DOHH2 (cell line): ENCODE measurements at regions not wholly inside any gene's neighbourhood (a gene's known extent, or its start where the extent isn't known, plus 50 kb on each side); places are given as distances from the start of the nearest gene placed in this dataset.

ENCODE experiments used
- H3F3A ChIP-seq: fragments of 200-600 bp; sonication (generic), shearing (Covaris generic); 2 replicates; pipeline ENCODE4 v1.6.0; 2016; ENCODE audit warnings: antibody characterized with exemption, mild to moderate bottlenecking; ENCODE audit not compliant: control insufficient read depth, insufficient read depth
- H3K27ac ChIP-seq: fragments of 200-600 bp; sonication (generic); 2 replicates; pipeline ENCODE4 v1.5.1; 2014; ENCODE audit warnings: low read depth, mild to moderate bottlenecking, low read length, moderate library complexity
- H3K27me3 ChIP-seq: fragments of 200-600 bp; sonication (generic); 2 replicates; pipeline ENCODE4 v1.6.1; 2014; ENCODE audit warnings: mild to moderate bottlenecking, low read length, mixed read lengths; ENCODE audit not compliant: control insufficient read depth
- H3K36me3 ChIP-seq: fragments of 200-600 bp; sonication (generic); 2 replicates; pipeline ENCODE4 v1.6.1; 2014; ENCODE audit warnings: mild to moderate bottlenecking, low read length, moderate library complexity, mixed read lengths; ENCODE audit not compliant: control insufficient read depth
- H3K4me1 ChIP-seq: fragments of 200-600 bp; sonication (generic); 2 replicates; pipeline ENCODE4 v1.6.1; 2014; ENCODE audit warnings: mild to moderate bottlenecking, low read length, mixed read lengths; ENCODE audit not compliant: control insufficient read depth
- H3K4me2 ChIP-seq: fragments of 200-600 bp; sonication (generic); 2 replicates; pipeline ENCODE4 v1.6.0; 2014; ENCODE audit warnings: mild to moderate bottlenecking, low read length, moderate library complexity
- H3K4me3 ChIP-seq: fragments of 200-600 bp; sonication (generic); 2 replicates; pipeline ENCODE4 v1.5.1; 2014; ENCODE audit warnings: mild to moderate bottlenecking, low read length, mixed read lengths
- H3K79me2 ChIP-seq: fragments of 200-600 bp; sonication (generic); 2 replicates; pipeline ENCODE4 v1.6.1; 2014; ENCODE audit warnings: mild to moderate bottlenecking, low read length, mixed read lengths; ENCODE audit not compliant: control insufficient read depth
- H3K9me2 ChIP-seq: fragments of 200-600 bp; sonication (generic); replicated peaks from 2 replicates; pipeline ENCODE4 v1.6.1; 2014; ENCODE audit warnings: mild to moderate bottlenecking, low read length, mixed read lengths; ENCODE audit not compliant: control insufficient read depth
- H3K9me3 ChIP-seq: fragments of 200-600 bp; sonication (generic); 2 replicates; pipeline ENCODE4 v1.6.1; 2014; ENCODE audit warnings: antibody characterized with exemption, low read length, mixed read lengths; ENCODE audit not compliant: control insufficient read depth, insufficient read depth
- H4K20me1 ChIP-seq: fragments of 200-600 bp; sonication (generic); 2 replicates; pipeline ENCODE4 v1.6.0; 2014; ENCODE audit warnings: low read depth, mild to moderate bottlenecking, antibody characterized with exemption, low read length, moderate library complexity; ENCODE audit not compliant: control insufficient read depth, insufficient read depth
- EZH2phosphoT487 ChIP-seq: fragments of 200-600 bp; sonication (generic); IDR thresholded peaks from 2 replicates; pipeline ENCODE4 v1.6.1; 2017; ENCODE audit warnings: borderline replicate concordance, mild to moderate bottlenecking, antibody characterized with exemption, low read length, moderate library complexity, mixed read lengths
- TF ChIP-seq, protein P1 (sequence below): fragments of 200-600 bp; sonication (generic); IDR thresholded peaks from one replicate; pipeline ENCODE4 v1.5.1; 2014; ENCODE audit warnings: antibody characterized with exemption, mild to moderate bottlenecking, low read depth, low read length; ENCODE audit not compliant: poor library complexity, severe bottlenecking

DNA sequence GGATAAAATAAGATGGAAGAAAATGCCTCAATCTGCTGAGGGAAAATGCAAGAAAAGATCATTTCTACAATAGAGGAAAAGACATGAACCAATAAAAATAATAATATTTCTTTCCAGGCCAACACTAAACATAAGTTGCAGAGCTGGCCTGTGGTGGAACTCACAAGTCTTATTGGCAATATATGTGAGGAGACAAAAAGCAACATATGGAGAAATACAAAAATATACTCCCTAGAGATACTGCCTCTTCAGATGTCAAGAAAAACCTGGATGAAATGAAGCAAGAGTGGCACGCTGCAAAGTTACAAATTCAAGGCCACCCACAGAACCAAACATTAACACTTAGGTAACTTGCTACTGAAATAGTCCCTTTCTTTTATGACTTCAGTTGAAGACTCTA, 264.9 kb upstream of the FMN2 start:
- Histone ChIP-seq H3K36me3 (no peaks in the 10 kb centered on the region), H3K4me2 (no peak overlapping the region), H3K4me1 (no peaks in the 10 kb centered on the region), H3K9me2 (no peaks in the 10 kb centered on the region), H3K9me3 (no peaks in the 10 kb centered on the region), H4K20me1 (no peaks in the 10 kb centered on the region), H3F3A (no peaks in the 10 kb centered on the region), H3K27ac (no peak overlapping the region), H3K4me3 (no peak overlapping the region), H3K79me2 (no peaks in the 10 kb centered on the region), H3K27me3 (no peaks in the 10 kb centered on the region)
- TF ChIP-seq, protein P1, sequence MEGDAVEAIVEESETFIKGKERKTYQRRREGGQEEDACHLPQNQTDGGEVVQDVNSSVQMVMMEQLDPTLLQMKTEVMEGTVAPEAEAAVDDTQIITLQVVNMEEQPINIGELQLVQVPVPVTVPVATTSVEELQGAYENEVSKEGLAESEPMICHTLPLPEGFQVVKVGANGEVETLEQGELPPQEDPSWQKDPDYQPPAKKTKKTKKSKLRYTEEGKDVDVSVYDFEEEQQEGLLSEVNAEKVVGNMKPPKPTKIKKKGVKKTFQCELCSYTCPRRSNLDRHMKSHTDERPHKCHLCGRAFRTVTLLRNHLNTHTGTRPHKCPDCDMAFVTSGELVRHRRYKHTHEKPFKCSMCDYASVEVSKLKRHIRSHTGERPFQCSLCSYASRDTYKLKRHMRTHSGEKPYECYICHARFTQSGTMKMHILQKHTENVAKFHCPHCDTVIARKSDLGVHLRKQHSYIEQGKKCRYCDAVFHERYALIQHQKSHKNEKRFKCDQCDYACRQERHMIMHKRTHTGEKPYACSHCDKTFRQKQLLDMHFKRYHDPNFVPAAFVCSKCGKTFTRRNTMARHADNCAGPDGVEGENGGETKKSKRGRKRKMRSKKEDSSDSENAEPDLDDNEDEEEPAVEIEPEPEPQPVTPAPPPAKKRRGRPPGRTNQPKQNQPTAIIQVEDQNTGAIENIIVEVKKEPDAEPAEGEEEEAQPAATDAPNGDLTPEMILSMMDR = no peak
- TF ChIP-seq EZH2phosphoT487 = no peak

DNA sequence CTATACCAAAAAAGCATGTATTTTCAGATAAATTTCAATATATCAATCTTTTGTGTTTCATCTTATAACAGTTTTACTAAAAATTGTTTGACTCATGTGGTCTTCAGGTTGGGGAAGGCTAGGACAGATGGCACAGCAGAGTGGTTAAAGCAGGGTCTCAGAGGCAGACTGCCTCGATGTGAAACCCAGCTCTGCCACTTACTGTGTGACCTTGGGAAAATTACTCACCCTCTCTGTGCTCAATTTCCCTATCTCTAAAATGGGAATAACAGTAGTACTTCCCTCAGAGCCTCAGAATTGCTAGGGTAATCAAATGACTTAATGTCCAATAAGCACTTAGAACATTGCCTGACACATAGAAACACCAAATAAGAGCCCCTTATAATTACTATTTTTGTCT, 262.1 kb upstream of the FMN2 start:
- Histone ChIP-seq H3F3A (no peaks in the 10 kb centered on the region), H3K4me1 (no peaks in the 10 kb centered on the region), H4K20me1 (no peaks in the 10 kb centered on the region), H3K36me3 (no peaks in the 10 kb centered on the region), H3K27ac (no peak overlapping the region), H3K27me3 (no peaks in the 10 kb centered on the region), H3K9me2 (no peaks in the 10 kb centered on the region), H3K79me2 (no peaks in the 10 kb centered on the region), H3K9me3 (no peaks in the 10 kb centered on the region), H3K4me3 (no peak overlapping the region), H3K4me2 (no peak overlapping the region)
- no peak for TF ChIP-seq EZH2phosphoT487
- TF ChIP-seq, protein P1 = no peak

DNA sequence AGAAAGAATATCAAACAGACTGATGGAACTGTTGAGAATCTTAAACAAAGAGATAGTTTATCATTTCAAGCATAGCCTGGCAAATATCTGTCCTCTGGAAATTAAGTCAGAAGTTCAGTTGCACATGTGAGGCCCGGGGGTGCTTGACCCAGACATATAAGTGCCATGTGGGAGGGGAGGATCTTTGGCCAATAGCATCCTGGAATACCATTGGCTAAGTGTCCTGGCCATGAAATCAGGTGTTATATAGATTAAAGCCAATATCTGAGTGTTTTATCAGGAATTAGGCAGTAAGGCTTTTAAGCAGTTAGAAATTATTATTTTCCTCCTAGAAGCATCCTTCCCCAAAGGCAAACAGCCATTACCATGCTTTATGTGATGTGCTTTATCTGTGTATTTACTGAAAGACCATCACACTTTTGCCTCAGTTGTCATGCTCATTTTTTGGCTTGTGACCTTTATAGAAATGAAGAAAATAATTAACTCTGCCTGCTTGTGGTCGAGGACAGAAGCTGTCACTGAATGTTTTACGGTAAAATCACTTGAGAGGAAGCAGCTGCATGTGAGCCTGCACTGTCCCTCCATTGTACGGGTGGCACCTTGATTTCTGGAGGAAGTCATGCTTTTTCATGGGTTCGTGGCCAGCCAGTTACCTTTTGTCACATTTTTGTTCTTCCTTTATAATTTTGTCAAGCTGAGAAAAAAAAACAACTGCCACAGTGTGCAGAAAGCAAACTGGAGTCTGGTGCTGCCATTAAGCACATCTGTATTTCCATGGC, 259.9 kb upstream of the FMN2 start:
- H3K27me3 ChIP-seq = no peaks in the 10 kb centered on the region
- no peaks in the 10 kb centered on the region for H3K4me1 ChIP-seq
- no peak overlapping the region for H3K27ac ChIP-seq
- H3K4me3 ChIP-seq = no peak overlapping the region
- H3K9me3 ChIP-seq = no peaks in the 10 kb centered on the region
- no peaks in the 10 kb centered on the region for H3K79me2 ChIP-seq
- H3K9me2 ChIP-seq = no peaks in the 10 kb centered on the region
- no peaks in the 10 kb centered on the region for H4K20me1 ChIP-seq
- H3F3A ChIP-seq = no peaks in the 10 kb centered on the region
- H3K36me3 ChIP-seq = no peaks in the 10 kb centered on the region
- no peak for TF ChIP-seq EZH2phosphoT487
- TF ChIP-seq, protein P1 = no peak
- no peak overlapping the region for H3K4me2 ChIP-seq
